GM18505 (cell line): ENCODE measurements at regions not wholly inside any gene's neighbourhood (a gene's known extent, or its start where the extent isn't known, plus 50 kb on each side); places are given as distances from the start of the nearest gene placed in this dataset.
"Not testable (repeated sequence)": the region's sequence is repeated elsewhere in the genome, so short reads cannot be mapped to it uniquely, and the experiment has no call there.

Source experiments
- ATAC-seq: cut with Tn5 transposase; IDR thresholded peaks from one replicate; pipeline ENCODE4 v1.9.1; 2021; ENCODE audit not compliant: unreplicated experiment
- POLR2A ChIP-seq: IDR thresholded peaks from 4 replicates; pipeline ENCODE4 v1.6.1; 2011; ENCODE audit warnings: borderline replicate concordance; ENCODE audit not compliant: insufficient read depth, insufficient read length; ENCODE audit errors: extremely low read depth

GRCh38 chr13:91228940-91229339 lies 118.5 kb upstream of the MIR17HG start:
- ATAC-seq: no peak
- no peak for TF ChIP-seq POLR2A

GRCh38 chr13:91232716-91233115 lies 114.8 kb upstream of the MIR17HG start:
- no peak for TF ChIP-seq POLR2A
- no peak for ATAC-seq

- no peak for TF ChIP-seq POLR2A
- no peak for ATAC-seq
Observed at GRCh38 chr13:91233291-91233690, 114.2 kb upstream of the MIR17HG start.

GRCh38 chr13:91236182-91236581 lies 111.3 kb upstream of the MIR17HG start:
- TF ChIP-seq POLR2A: no peak
- no peak for ATAC-seq

GRCh38 chr13:91236921-91237320 lies 110.6 kb upstream of the MIR17HG start:
- ATAC-seq: no peak
- TF ChIP-seq POLR2A: no peak

GRCh38 chr13:91238036-91238435 lies 109.5 kb upstream of the MIR17HG start:
- no peak for TF ChIP-seq POLR2A
- no peak for ATAC-seq

GRCh38 chr13:91240341-91240740 lies 107.1 kb upstream of the MIR17HG start:
- no peak for ATAC-seq
- TF ChIP-seq POLR2A: no peak

- ATAC-seq: no peak
- TF ChIP-seq POLR2A: no peak
Observed at GRCh38 chr13:91241221-91241933, 106.1 kb upstream of the MIR17HG start.

- ATAC-seq: no peak
Observed at GRCh38 chr13:91242652-91243051, 104.8 kb upstream of the MIR17HG start.

GRCh38 chr13:91245288-91245687 lies 102.2 kb upstream of the MIR17HG start:
- ATAC-seq: no peak
- TF ChIP-seq POLR2A: no peak

More at GRCh38 chr13:91242652-91243051, 104.8 kb upstream of the MIR17HG start:
- no peak for TF ChIP-seq POLR2A

- no peak for ATAC-seq
- TF ChIP-seq POLR2A: no peak
Observed at GRCh38 chr13:91247768-91248167, 99.7 kb upstream of the MIR17HG start.

GRCh38 chr13:91248249-91248648 lies 99.2 kb upstream of the MIR17HG start:
- no peak for TF ChIP-seq POLR2A
- no peak for ATAC-seq

GRCh38 chr13:91249370-91249769 lies 98.1 kb upstream of the MIR17HG start:
- ATAC-seq: no peak

GRCh38 chr13:91249861-91250260 lies 97.6 kb upstream of the MIR17HG start:
- no peak for TF ChIP-seq POLR2A
- ATAC-seq: no peak

More at GRCh38 chr13:91249370-91249769, 98.1 kb upstream of the MIR17HG start:
- no peak for TF ChIP-seq POLR2A

- ATAC-seq: not testable (repeated sequence)
Observed at GRCh38 chr13:91251573-91251972, 95.9 kb upstream of the MIR17HG start.
